CD14-positive monocyte (primary cell): ENCODE measurements at regions not wholly inside any gene's neighbourhood (a gene's known extent, or its start where the extent isn't known, plus 50 kb on each side); places are given as distances from the start of the nearest gene placed in this dataset.

ENCODE experiments used
- DNase-seq, 3 donors: peaks; one replicate each; pipeline ENCODE4 v3.0.0-alpha.2; 2011 to 2022
- H2AFZ ChIP-seq: 2 replicates; pipeline ENCODE4 v1.6.0; 2012; ENCODE audit warnings: mild to moderate bottlenecking, low read depth, low read length, inconsistent platforms; ENCODE audit not compliant: insufficient read depth, poor library complexity, severe bottlenecking
- H3K27ac ChIP-seq, 2 donors: 1 replicate in 1 of 2; 2 replicates in 1 of 2; pipeline ENCODE4 v1.5.1; 2012 to 2013; ENCODE audit warnings: low read length in 2 of 2, control low read depth in 1 of 2, inconsistent platforms in 1 of 2, low read depth in 1 of 2, mild to moderate bottlenecking in 1 of 2
- H3K27me3 ChIP-seq, 2 donors: one replicate each; pipeline versions ENCODE4 v1.6.0 to v1.6.1; 2011 to 2013; ENCODE audit warnings: low read length in 2 of 2; ENCODE audit not compliant: control insufficient read depth in 2 of 2, insufficient read depth in 2 of 2
- H3K36me3 ChIP-seq, 2 donors: replicated peaks in 1 of 2; 1 replicate in 1 of 2; 2 replicates in 1 of 2; pipeline versions ENCODE4 v1.5.1 to v1.6.1; 2012 to 2013; ENCODE audit warnings: low read length in 2 of 2, control low read depth in 1 of 2, inconsistent platforms in 1 of 2, mild to moderate bottlenecking in 1 of 2; ENCODE audit not compliant: insufficient read depth in 2 of 2, control insufficient read depth in 1 of 2
- H3K4me1 ChIP-seq, 2 donors: 1 replicate in 1 of 2; 2 replicates in 1 of 2; pipeline versions ENCODE4 v1.5.1 to v1.6.1; 2012 to 2013; ENCODE audit warnings: low read length in 2 of 2, control low read depth in 1 of 2, inconsistent platforms in 1 of 2, mild to moderate bottlenecking in 1 of 2, moderate library complexity in 1 of 2; ENCODE audit not compliant: insufficient read depth in 2 of 2, control insufficient read depth in 1 of 2
- H3K4me2 ChIP-seq: replicated peaks from 2 replicates; pipeline ENCODE3; 2012; ENCODE audit warnings: low read length, moderate library complexity, mild to moderate bottlenecking; ENCODE audit not compliant: poor library complexity, severe bottlenecking; ENCODE audit errors: extremely low read depth
- H3K4me3 ChIP-seq, 3 experiments: fragments of 200-600 bp in 1 of 3; sonication (generic) in 1 of 3; replicated peaks in 1 of 3; 1 replicate in 2 of 3; 2 replicates in 1 of 3; pipeline ENCODE4 v1.5.1; 2011 to 2013; ENCODE audit warnings: low read length in 3 of 3, mild to moderate bottlenecking in 3 of 3, control low read depth in 2 of 3, low read depth in 2 of 3, inconsistent platforms in 1 of 3, moderate library complexity in 1 of 3
- H3K79me2 ChIP-seq: 2 replicates; pipeline ENCODE4 v1.6.0; 2012; ENCODE audit warnings: mild to moderate bottlenecking, control low read depth, inconsistent platforms, low read length, moderate library complexity; ENCODE audit not compliant: insufficient read depth
- H3K9ac ChIP-seq: 2 replicates; pipeline ENCODE4 v1.6.0; 2017; ENCODE audit warnings: low read length, mild to moderate bottlenecking; ENCODE audit not compliant: insufficient read depth, poor library complexity, severe bottlenecking
- H3K9me3 ChIP-seq, 2 donors: replicated peaks in 1 of 2; 1 replicate in 1 of 2; 2 replicates in 1 of 2; pipeline versions ENCODE4 v1.5.1 to v1.6.1; 2012 to 2013; ENCODE audit warnings: low read length in 2 of 2, control low read depth in 1 of 2; ENCODE audit not compliant: control insufficient read depth in 1 of 2, insufficient read depth in 1 of 2
- H4K20me1 ChIP-seq: 2 replicates; pipeline ENCODE4 v1.6.0; 2012; ENCODE audit warnings: mild to moderate bottlenecking, low read length, control low read depth, moderate library complexity; ENCODE audit not compliant: insufficient read depth
- H3K27ac Mint-ChIP-seq, 7 donors: one replicate each; pipeline ENCODE4 v1.8.0; 2020; ENCODE audit warnings: mild to moderate bottlenecking in 7 of 7, mixed read lengths in 7 of 7, moderate library complexity in 6 of 7, inconsistent platforms in 2 of 7
- H3K27me3 Mint-ChIP-seq, 3 donors: one replicate each; pipeline ENCODE4 v1.8.0; 2021 to 2022; ENCODE audit warnings: low read depth in 3 of 3, mild to moderate bottlenecking in 3 of 3, mixed read lengths in 3 of 3, moderate library complexity in 3 of 3, inconsistent platforms in 1 of 3
- H3K36me3 Mint-ChIP-seq, 2 donors: one replicate each; pipeline ENCODE4 v1.8.0; 2020; ENCODE audit warnings: mixed read lengths in 2 of 2, inconsistent platforms in 1 of 2, mild to moderate bottlenecking in 1 of 2
- H3K4me1 Mint-ChIP-seq: one replicate; pipeline ENCODE4 v1.8.0; 2020; ENCODE audit warnings: mild to moderate bottlenecking, mixed read lengths
- H3K4me3 Mint-ChIP-seq, 2 donors: one replicate each; pipeline ENCODE4 v1.8.0; 2020; ENCODE audit warnings: mild to moderate bottlenecking in 2 of 2, mixed read lengths in 2 of 2, moderate library complexity in 1 of 2
- H3K9me3 Mint-ChIP-seq, 7 donors: one replicate each; pipeline ENCODE4 v1.8.0; 2020 to 2022; ENCODE audit warnings: mixed read lengths in 7 of 7, mild to moderate bottlenecking in 6 of 7, moderate library complexity in 6 of 7, inconsistent platforms in 2 of 7
- CTCF ChIP-seq: fragments of 200-600 bp; IDR thresholded peaks from one replicate; pipeline ENCODE4 v1.8.0; 2022; ENCODE audit warnings: antibody characterized with exemption, mild to moderate bottlenecking
- WGBS: methylation state at CpG from one replicate; pipeline ENCODE4 v1.1.5; 2013; ENCODE audit warnings: missing lambda C conversion rate; ENCODE audit not compliant: insufficient coverage; 5-methylcytosine and 5-hydroxymethylcytosine counted together
- intact Hi-C, 2 donors: fragments of 100-400 bp; cut with micrococcal nuclease; formaldehyde crosslinking; loops; one replicate each; pipeline versions ENCODE4 v1.15.0 to v1.15.1; 2023

- WGBS, result no CpG with 5 or more reads among the region's 1 CpG
- no peaks in the 10 kb centered on the region for H3K9me3 ChIP-seq
- no peaks in the 10 kb centered on the region for H4K20me1 ChIP-seq
- Mint-ChIP-seq H3K4me3 (no peak overlapping the region), H3K4me1 (peaks cover 12% of the 10 kb centered on the region), H3K27me3 (peaks cover 0 to 4% (median 1%) of the 10 kb centered on the region in 3 donors), H3K27ac (peak overlapping the region in 1 of 7 donors; percentile 17), H3K36me3 (no peaks in the 10 kb centered on the region), H3K9me3 (no peaks in the 10 kb centered on the region)
- H3K27me3 ChIP-seq, result no peaks in the 10 kb centered on the region
- no peaks in the 10 kb centered on the region for H3K36me3 ChIP-seq
- no peak overlapping the region for H3K4me3 ChIP-seq
- H3K79me2 ChIP-seq, result no peaks in the 10 kb centered on the region
- H3K4me2 ChIP-seq, result no peak overlapping the region
- no peak overlapping the region for H2AFZ ChIP-seq
- peak in 2 of 3 donors; percentile 31 to 67 for DNase-seq
- intact Hi-C loops, result no loop called here
- H3K4me1 ChIP-seq, result peaks cover 7 to 11% of the 10 kb centered on the region in 2 donors
- no peak overlapping the region for H3K9ac ChIP-seq
- no peak overlapping the region for H3K27ac ChIP-seq
- no peak for TF ChIP-seq CTCF
Observed at GRCh38 chr6:108762394-108762793, 85.8 kb upstream of the ARMC2 start.

GRCh38 chr6:108763931-108764579, 84.2 kb upstream of the ARMC2 start:
- Mint-ChIP-seq H3K27ac (no peak overlapping the region), H3K9me3 (no peaks in the 10 kb centered on the region), H3K4me3 (no peak overlapping the region), H3K4me1 (peaks cover 12% of the 10 kb centered on the region), H3K36me3 (no peaks in the 10 kb centered on the region), H3K27me3 (peaks cover 0 to 4% (median 4%) of the 10 kb centered on the region in 3 donors)
- no peak overlapping the region for H3K4me3 ChIP-seq
- H2AFZ ChIP-seq, result no peak overlapping the region
- H3K27me3 ChIP-seq, result no peaks in the 10 kb centered on the region
- TF ChIP-seq CTCF, result no peak
- H4K20me1 ChIP-seq, result no peaks in the 10 kb centered on the region
- no peak overlapping the region for H3K9ac ChIP-seq
- H3K36me3 ChIP-seq, result no peaks in the 10 kb centered on the region
- no peak for DNase-seq
- H3K4me2 ChIP-seq, result no peak overlapping the region
- no peaks in the 10 kb centered on the region for H3K79me2 ChIP-seq
- intact Hi-C loops, result no loop called here
- H3K9me3 ChIP-seq, result no peaks in the 10 kb centered on the region
- H3K27ac ChIP-seq, result no peak overlapping the region
- 99% methylated on average over 9 of the region's 10 CpGs for WGBS
- H3K4me1 ChIP-seq, result peaks cover 7 to 11% of the 10 kb centered on the region in 2 donors
